Activated gamma-delta T cell (primary cell): ENCODE measurements at regions not wholly inside any gene's neighbourhood (a gene's known extent, or its start where the extent isn't known, plus 50 kb on each side); places are given as distances from the start of the nearest gene placed in this dataset.

Source experiments
- DNase-seq: peaks from one replicate; lab custom pipeline; 2025; lab: John Stamatoyannopoulos, UW

- DNase-seq, result no peak
These were observed 392.2 kb downstream of the C6orf118 start for GRCh38 chr6:164917211-164917610.

GRCh38 chr6:164916087-164916486, 393.3 kb downstream of the C6orf118 start:
- no peak for DNase-seq

GRCh38 chr6:164911873-164912580, 397.4 kb downstream of the C6orf118 start:
- DNase-seq, result no peak

GRCh38 chr6:164911151-164911550, 398.3 kb downstream of the C6orf118 start:
- no peak for DNase-seq

- no peak for DNase-seq
These were observed 402.6 kb downstream of the C6orf118 start for GRCh38 chr6:164906766-164907165.

GRCh38 chr6:164905311-164905710, 404.1 kb downstream of the C6orf118 start:
- no peak for DNase-seq

- DNase-seq, result no peak
These were observed 411.0 kb downstream of the C6orf118 start for GRCh38 chr6:164898412-164898811.

GRCh38 chr6:164897523-164898235, 411.7 kb downstream of the C6orf118 start:
- DNase-seq, result no peak

- no peak for DNase-seq
These were observed 419.4 kb downstream of the C6orf118 start for GRCh38 chr6:164889980-164890379.

- no peak for DNase-seq
These were observed 421.7 kb downstream of the C6orf118 start for GRCh38 chr6:164887660-164888059.

- no peak for DNase-seq
These were observed 427.2 kb downstream of the C6orf118 start for GRCh38 chr6:164882236-164882635.

- DNase-seq, result no peak
These were observed 437.6 kb downstream of the C6orf118 start for GRCh38 chr6:164871783-164872182.

- DNase-seq, result no peak
These were observed 439.2 kb downstream of the C6orf118 start for GRCh38 chr6:164870164-164870563.

GRCh38 chr6:164861967-164862366, 447.4 kb downstream of the C6orf118 start:
- no peak for DNase-seq

GRCh38 chr6:164859816-164860215, 449.6 kb downstream of the C6orf118 start:
- DNase-seq, result no peak

- DNase-seq, result no peak
These were observed 453.3 kb downstream of the C6orf118 start for GRCh38 chr6:164856138-164856537.

- DNase-seq, result no peak
These were observed 454.1 kb downstream of the C6orf118 start for GRCh38 chr6:164855281-164855680.

GRCh38 chr6:164854526-164854925, 454.9 kb downstream of the C6orf118 start:
- no peak for DNase-seq

- no peak for DNase-seq
These were observed 463.6 kb downstream of the C6orf118 start for GRCh38 chr6:164845773-164846172.

GRCh38 chr6:164842085-164842484, 467.3 kb downstream of the C6orf118 start:
- DNase-seq, result no peak

GRCh38 chr6:164838068-164838615, 471.3 kb downstream of the C6orf118 start:
- DNase-seq, result no peak

- DNase-seq, result no peak
These were observed 472.9 kb downstream of the C6orf118 start for GRCh38 chr6:164836486-164836885.

GRCh38 chr6:164832410-164832809, 477.0 kb downstream of the C6orf118 start:
- DNase-seq, result no peak
